GM23338 (cell line): ENCODE measurements at regions not wholly inside any gene's neighbourhood (a gene's known extent, or its start where the extent isn't known, plus 50 kb on each side); places are given as distances from the start of the nearest gene placed in this dataset.

ENCODE experiments used
- CREB1 ChIP-seq: fragments of 250-450 bp; sonication (Bioruptor Pico); IDR thresholded peaks from 2 replicates; pipeline ENCODE4 v1.5.0; 2020; ENCODE audit warnings: low read depth, mild to moderate bottlenecking, moderate library complexity
- EZH2 ChIP-seq: fragments of 200-600 bp; sonication (generic); IDR thresholded peaks from one replicate; pipeline ENCODE4 v1.8.0; 2017; ENCODE audit warnings: antibody characterized with exemption, mild to moderate bottlenecking, low read depth; ENCODE audit not compliant: unreplicated experiment
- EZH2phosphoT487 ChIP-seq: fragments of 200-600 bp; sonication (generic); IDR thresholded peaks from one replicate; pipeline ENCODE4 v1.8.1; 2018; ENCODE audit warnings: antibody characterized with exemption; ENCODE audit not compliant: unreplicated experiment
- JUNB ChIP-seq: IDR thresholded peaks from one replicate; pipeline ENCODE4 v1.6.1; 2016; ENCODE audit warnings: antibody characterized with exemption; ENCODE audit not compliant: unreplicated experiment
- NANOG ChIP-seq: IDR thresholded peaks from 2 replicates; pipeline ENCODE4 v1.6.1; 2016; ENCODE audit warnings: antibody characterized with exemption, borderline replicate concordance
- POLR2AphosphoS5 ChIP-seq: IDR thresholded peaks from 2 replicates; pipeline ENCODE4 v1.6.1; 2016; ENCODE audit warnings: antibody characterized with exemption, low read depth
- STAT1 ChIP-seq: IDR thresholded peaks from one replicate; pipeline ENCODE4 v1.6.1; 2016; ENCODE audit warnings: antibody characterized with exemption; ENCODE audit not compliant: unreplicated experiment
- ZNF114 ChIP-seq: fragments of 250-450 bp; sonication (Bioruptor Pico); IDR thresholded peaks from 2 replicates; pipeline ENCODE4 v1.5.0; 2020; ENCODE audit warnings: mild to moderate bottlenecking, moderate library complexity
- ZNF331 ChIP-seq: fragments of 250-450 bp; sonication (Bioruptor Pico); IDR thresholded peaks from 2 replicates; pipeline ENCODE4 v1.5.0; 2020; ENCODE audit warnings: low read depth, mild to moderate bottlenecking, moderate library complexity
- TF ChIP-seq, protein P1 (sequence below), 2 experiments: fragments of 200-600 bp in 1 of 2; sonication (generic) in 1 of 2; conservative IDR thresholded peaks; 2 replicates each; pipeline versions ENCODE4 v1.5.1 to v1.6.1; 2016 to 2017; ENCODE audit warnings: antibody characterized with exemption in 2 of 2, low read depth in 2 of 2, mild to moderate bottlenecking in 2 of 2, moderate library complexity in 1 of 2
- TF ChIP-seq, protein P2 (sequence below): IDR thresholded peaks from one replicate; pipeline ENCODE4 v1.6.1; 2018; ENCODE audit warnings: antibody characterized with exemption; ENCODE audit not compliant: unreplicated experiment
- TF ChIP-seq, protein P3 (sequence below): IDR thresholded peaks from 2 replicates; pipeline ENCODE4 v1.6.1; 2016; ENCODE audit warnings: antibody characterized with exemption
- TF ChIP-seq, protein P4 (sequence below): fragments of 250-450 bp; sonication (Bioruptor Pico); IDR thresholded peaks from 2 replicates; pipeline ENCODE4 v1.5.0; 2020; ENCODE audit warnings: mild to moderate bottlenecking, moderate library complexity

DNA sequence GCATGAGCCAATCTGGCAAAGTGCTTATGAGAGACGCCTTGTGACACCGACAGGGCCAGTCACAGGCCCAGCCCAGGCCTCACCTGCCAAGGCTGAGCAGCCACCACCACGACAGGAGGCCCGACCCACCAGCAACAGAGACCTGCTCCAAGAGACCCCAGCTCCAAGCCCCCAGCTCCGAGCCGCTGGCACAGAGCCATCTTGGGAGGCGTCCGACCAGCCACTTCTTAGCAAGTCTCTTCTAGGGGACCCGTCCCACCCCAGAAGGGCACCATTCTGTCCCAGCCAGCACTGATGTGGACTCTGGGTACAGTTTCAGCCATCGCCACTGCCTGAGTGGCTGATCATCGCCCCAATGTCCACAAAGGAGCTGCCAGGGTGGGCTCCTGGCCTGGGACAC is 290.7 kb upstream of the SALL3 start:
- TF ChIP-seq EZH2 (no peak), POLR2AphosphoS5 (no peak), CREB1 (no peak), ZNF331 (no peak), EZH2phosphoT487 (no peak), JUNB (no peak), NANOG (no peak), STAT1 (no peak), ZNF114 (no peak)
- TF ChIP-seq, protein P1, sequence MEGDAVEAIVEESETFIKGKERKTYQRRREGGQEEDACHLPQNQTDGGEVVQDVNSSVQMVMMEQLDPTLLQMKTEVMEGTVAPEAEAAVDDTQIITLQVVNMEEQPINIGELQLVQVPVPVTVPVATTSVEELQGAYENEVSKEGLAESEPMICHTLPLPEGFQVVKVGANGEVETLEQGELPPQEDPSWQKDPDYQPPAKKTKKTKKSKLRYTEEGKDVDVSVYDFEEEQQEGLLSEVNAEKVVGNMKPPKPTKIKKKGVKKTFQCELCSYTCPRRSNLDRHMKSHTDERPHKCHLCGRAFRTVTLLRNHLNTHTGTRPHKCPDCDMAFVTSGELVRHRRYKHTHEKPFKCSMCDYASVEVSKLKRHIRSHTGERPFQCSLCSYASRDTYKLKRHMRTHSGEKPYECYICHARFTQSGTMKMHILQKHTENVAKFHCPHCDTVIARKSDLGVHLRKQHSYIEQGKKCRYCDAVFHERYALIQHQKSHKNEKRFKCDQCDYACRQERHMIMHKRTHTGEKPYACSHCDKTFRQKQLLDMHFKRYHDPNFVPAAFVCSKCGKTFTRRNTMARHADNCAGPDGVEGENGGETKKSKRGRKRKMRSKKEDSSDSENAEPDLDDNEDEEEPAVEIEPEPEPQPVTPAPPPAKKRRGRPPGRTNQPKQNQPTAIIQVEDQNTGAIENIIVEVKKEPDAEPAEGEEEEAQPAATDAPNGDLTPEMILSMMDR (conservative IDR thresholded peaks at IDR 0.05; ENCODE audit: low read depth in 2 of 2) = no peak
- TF ChIP-seq, protein P2, sequence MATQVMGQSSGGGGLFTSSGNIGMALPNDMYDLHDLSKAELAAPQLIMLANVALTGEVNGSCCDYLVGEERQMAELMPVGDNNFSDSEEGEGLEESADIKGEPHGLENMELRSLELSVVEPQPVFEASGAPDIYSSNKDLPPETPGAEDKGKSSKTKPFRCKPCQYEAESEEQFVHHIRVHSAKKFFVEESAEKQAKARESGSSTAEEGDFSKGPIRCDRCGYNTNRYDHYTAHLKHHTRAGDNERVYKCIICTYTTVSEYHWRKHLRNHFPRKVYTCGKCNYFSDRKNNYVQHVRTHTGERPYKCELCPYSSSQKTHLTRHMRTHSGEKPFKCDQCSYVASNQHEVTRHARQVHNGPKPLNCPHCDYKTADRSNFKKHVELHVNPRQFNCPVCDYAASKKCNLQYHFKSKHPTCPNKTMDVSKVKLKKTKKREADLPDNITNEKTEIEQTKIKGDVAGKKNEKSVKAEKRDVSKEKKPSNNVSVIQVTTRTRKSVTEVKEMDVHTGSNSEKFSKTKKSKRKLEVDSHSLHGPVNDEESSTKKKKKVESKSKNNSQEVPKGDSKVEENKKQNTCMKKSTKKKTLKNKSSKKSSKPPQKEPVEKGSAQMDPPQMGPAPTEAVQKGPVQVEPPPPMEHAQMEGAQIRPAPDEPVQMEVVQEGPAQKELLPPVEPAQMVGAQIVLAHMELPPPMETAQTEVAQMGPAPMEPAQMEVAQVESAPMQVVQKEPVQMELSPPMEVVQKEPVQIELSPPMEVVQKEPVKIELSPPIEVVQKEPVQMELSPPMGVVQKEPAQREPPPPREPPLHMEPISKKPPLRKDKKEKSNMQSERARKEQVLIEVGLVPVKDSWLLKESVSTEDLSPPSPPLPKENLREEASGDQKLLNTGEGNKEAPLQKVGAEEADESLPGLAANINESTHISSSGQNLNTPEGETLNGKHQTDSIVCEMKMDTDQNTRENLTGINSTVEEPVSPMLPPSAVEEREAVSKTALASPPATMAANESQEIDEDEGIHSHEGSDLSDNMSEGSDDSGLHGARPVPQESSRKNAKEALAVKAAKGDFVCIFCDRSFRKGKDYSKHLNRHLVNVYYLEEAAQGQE = no peak
- TF ChIP-seq, protein P3, sequence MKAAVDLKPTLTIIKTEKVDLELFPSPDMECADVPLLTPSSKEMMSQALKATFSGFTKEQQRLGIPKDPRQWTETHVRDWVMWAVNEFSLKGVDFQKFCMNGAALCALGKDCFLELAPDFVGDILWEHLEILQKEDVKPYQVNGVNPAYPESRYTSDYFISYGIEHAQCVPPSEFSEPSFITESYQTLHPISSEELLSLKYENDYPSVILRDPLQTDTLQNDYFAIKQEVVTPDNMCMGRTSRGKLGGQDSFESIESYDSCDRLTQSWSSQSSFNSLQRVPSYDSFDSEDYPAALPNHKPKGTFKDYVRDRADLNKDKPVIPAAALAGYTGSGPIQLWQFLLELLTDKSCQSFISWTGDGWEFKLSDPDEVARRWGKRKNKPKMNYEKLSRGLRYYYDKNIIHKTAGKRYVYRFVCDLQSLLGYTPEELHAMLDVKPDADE = no peak
- TF ChIP-seq, protein P4, sequence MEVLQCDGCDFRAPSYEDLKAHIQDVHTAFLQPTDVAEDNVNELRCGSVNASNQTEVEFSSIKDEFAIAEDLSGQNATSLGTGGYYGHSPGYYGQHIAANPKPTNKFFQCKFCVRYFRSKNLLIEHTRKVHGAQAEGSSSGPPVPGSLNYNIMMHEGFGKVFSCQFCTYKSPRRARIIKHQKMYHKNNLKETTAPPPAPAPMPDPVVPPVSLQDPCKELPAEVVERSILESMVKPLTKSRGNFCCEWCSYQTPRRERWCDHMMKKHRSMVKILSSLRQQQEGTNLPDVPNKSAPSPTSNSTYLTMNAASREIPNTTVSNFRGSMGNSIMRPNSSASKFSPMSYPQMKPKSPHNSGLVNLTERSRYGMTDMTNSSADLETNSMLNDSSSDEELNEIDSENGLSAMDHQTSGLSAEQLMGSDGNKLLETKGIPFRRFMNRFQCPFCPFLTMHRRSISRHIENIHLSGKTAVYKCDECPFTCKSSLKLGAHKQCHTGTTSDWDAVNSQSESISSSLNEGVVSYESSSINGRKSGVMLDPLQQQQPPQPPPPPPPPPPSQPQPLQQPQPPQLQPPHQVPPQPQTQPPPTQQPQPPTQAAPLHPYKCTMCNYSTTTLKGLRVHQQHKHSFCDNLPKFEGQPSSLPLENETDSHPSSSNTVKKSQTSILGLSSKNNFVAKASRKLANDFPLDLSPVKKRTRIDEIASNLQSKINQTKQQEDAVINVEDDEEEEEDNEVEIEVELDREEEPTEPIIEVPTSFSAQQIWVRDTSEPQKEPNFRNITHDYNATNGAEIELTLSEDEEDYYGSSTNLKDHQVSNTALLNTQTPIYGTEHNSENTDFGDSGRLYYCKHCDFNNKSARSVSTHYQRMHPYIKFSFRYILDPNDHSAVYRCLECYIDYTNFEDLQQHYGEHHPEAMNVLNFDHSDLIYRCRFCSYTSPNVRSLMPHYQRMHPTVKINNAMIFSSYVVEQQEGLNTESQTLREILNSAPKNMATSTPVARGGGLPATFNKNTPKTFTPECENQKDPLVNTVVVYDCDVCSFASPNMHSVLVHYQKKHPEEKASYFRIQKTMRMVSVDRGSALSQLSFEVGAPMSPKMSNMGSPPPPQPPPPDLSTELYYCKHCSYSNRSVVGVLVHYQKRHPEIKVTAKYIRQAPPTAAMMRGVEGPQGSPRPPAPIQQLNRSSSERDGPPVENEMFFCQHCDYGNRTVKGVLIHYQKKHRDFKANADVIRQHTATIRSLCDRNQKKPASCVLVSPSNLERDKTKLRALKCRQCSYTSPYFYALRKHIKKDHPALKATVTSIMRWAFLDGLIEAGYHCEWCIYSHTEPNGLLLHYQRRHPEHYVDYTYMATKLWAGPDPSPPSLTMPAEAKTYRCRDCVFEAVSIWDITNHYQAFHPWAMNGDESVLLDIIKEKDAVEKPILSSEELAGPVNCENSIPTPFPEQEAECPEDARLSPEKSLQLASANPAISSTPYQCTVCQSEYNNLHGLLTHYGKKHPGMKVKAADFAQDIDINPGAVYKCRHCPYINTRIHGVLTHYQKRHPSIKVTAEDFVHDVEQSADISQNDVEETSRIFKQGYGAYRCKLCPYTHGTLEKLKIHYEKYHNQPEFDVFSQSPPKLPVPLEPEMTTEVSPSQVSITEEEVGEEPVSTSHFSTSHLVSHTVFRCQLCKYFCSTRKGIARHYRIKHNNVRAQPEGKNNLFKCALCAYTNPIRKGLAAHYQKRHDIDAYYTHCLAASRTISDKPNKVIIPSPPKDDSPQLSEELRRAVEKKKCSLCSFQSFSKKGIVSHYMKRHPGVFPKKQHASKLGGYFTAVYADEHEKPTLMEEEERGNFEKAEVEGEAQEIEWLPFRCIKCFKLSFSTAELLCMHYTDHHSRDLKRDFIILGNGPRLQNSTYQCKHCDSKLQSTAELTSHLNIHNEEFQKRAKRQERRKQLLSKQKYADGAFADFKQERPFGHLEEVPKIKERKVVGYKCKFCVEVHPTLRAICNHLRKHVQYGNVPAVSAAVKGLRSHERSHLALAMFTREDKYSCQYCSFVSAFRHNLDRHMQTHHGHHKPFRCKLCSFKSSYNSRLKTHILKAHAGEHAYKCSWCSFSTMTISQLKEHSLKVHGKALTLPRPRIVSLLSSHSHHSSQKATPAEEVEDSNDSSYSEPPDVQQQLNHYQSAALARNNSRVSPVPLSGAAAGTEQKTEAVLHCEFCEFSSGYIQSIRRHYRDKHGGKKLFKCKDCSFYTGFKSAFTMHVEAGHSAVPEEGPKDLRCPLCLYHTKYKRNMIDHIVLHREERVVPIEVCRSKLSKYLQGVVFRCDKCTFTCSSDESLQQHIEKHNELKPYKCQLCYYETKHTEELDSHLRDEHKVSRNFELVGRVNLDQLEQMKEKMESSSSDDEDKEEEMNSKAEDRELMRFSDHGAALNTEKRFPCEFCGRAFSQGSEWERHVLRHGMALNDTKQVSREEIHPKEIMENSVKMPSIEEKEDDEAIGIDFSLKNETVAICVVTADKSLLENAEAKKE = no peak
